GM12891 (cell line): ENCODE measurements at regions not wholly inside any gene's neighbourhood (a gene's known extent, or its start where the extent isn't known, plus 50 kb on each side); places are given as distances from the start of the nearest gene placed in this dataset.

Experiments
- POLR2A ChIP-seq: IDR thresholded peaks from 2 replicates; pipeline ENCODE4 v1.6.1; 2011; ENCODE audit warnings: low read depth, low read length, control low read depth
- POLR2AphosphoS5 ChIP-seq: IDR thresholded peaks from 2 replicates; pipeline ENCODE4 v1.6.1; 2011; ENCODE audit warnings: low read depth, low read length, control low read depth

DNA sequence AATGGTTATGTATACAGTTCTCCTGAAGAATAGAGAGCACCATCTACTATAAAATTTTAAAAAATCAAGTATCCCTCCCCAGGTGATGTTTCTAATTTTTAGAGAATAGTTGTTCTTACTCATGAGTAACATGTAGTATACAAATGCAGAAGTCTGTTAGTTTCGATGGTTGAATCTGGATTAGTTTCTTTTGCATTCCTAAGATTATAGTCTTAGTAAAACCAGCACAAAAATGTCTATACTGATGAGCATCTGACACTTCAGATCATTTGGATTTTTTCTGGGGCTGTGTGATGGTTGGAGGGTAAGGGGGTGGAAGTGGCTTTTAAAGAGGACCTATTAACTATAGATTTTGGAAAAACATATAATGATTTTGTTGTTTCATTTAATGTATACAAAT lies 167.3 kb upstream of the SGO1 start:
- TF ChIP-seq POLR2A = no peak
- TF ChIP-seq POLR2AphosphoS5 = no peak
